Suprapubic skin (tissue), 4 donors: ENCODE measurements at regions not wholly inside any gene's neighbourhood (a gene's known extent, or its start where the extent isn't known, plus 50 kb on each side); places are given as distances from the start of the nearest gene placed in this dataset.

ENCODE experiments used
- DNase-seq, 2 donors: peaks; one replicate each; pipeline ENCODE4 v3.0.0-alpha.2; 2019; ENCODE audit warnings: low spot score in 2 of 2
- H3K27ac ChIP-seq: fragments of 200-600 bp; sonication (generic); one replicate; pipeline ENCODE4 v1.5.1; 2019
- H3K27me3 ChIP-seq: fragments of 200-600 bp; sonication (generic); one replicate; pipeline ENCODE4 v1.5.1; 2019
- H3K36me3 ChIP-seq: fragments of 200-600 bp; sonication (generic); one replicate; pipeline ENCODE4 v1.5.1; 2019
- H3K4me1 ChIP-seq: fragments of 200-600 bp; sonication (generic); one replicate; pipeline ENCODE4 v1.5.1; 2019
- H3K4me3 ChIP-seq: fragments of 200-600 bp; sonication (generic); one replicate; pipeline ENCODE4 v1.5.1; 2019; ENCODE audit warnings: mild to moderate bottlenecking
- H3K9me3 ChIP-seq: fragments of 200-600 bp; sonication (generic); one replicate; pipeline ENCODE4 v1.5.1; 2019
- EP300 ChIP-seq: sonication (generic); formaldehyde crosslinking; IDR thresholded peaks from one replicate; pipeline ENCODE4 v1.6.1; 2017; ENCODE audit warnings: antibody characterized with exemption
- POLR2A ChIP-seq, 2 donors: fragments of 450-650 bp; IDR thresholded peaks; one replicate each; pipeline ENCODE4 v1.6.1; 2017; ENCODE audit warnings: antibody characterized with exemption in 2 of 2, mild to moderate bottlenecking in 2 of 2, moderate library complexity in 2 of 2
- POLR2AphosphoS5 ChIP-seq, 3 donors: sonication (generic); formaldehyde crosslinking; IDR thresholded peaks; one replicate each; pipeline ENCODE4 v1.6.1; 2017; ENCODE audit warnings: antibody characterized with exemption in 3 of 3
- WGBS: methylation state at CpG from one replicate; pipeline ENCODE4 v1.1.5; 2018; 5-methylcytosine and 5-hydroxymethylcytosine counted together
- TF ChIP-seq, protein P1 (sequence below), 2 donors: fragments of 200-600 bp in 1 of 2; fragments of 450-650 bp in 1 of 2; sonication (generic) in 1 of 2; IDR thresholded peaks; one replicate each; pipeline ENCODE4 v1.5.1; 2016 to 2019; ENCODE audit warnings: antibody characterized with exemption in 2 of 2, mild to moderate bottlenecking in 1 of 2, moderate library complexity in 1 of 2

- no peak for TF ChIP-seq POLR2AphosphoS5 (IDR thresholded peaks at IDR 0.05)
- TF ChIP-seq EP300 = no peak
- no peak for DNase-seq
- no peaks in the 10 kb centered on the region for H3K27me3 ChIP-seq
- peaks cover 4% of the 10 kb centered on the region for H3K4me1 ChIP-seq
- H3K9me3 ChIP-seq = no peaks in the 10 kb centered on the region
- H3K36me3 ChIP-seq = no peaks in the 10 kb centered on the region
- 86% methylated on average over 2 of the region's 2 CpGs for WGBS
- no peak overlapping the region for H3K27ac ChIP-seq
- no peak overlapping the region for H3K4me3 ChIP-seq
Observed at GRCh38 chr9:80945436-80945835, 743.9 kb downstream of the TLE1 start.

DNA sequence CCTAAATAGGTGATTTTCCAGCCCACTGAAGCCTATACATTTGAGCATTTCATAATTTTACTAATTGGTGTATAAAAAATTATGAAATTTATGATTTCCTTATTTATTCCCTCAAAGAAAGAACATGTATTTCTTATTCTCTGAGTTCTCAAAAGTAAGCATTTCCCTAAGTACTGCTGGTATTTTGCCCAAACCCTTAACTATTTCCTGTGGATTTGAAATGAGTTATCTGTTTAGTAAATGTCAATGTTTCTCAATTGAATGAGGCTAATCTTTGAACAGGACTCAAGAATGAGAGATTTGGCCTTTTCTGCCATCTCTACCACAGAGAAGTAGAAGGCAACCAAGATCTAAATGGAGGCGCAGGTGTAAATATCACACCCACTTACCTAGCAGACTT is 751.7 kb downstream of the TLE1 start:
- H3K36me3 ChIP-seq = no peaks in the 10 kb centered on the region
- 91% methylated on average over 1 of the region's 1 CpG for WGBS
- no peaks in the 10 kb centered on the region for H3K27me3 ChIP-seq
- no peaks in the 10 kb centered on the region for H3K9me3 ChIP-seq
- no peak overlapping the region for H3K4me3 ChIP-seq
- TF ChIP-seq EP300 (no peak), POLR2AphosphoS5 (IDR thresholded peaks at IDR 0.05) (no peak), POLR2A (IDR thresholded peaks at IDR 0.05) (no peak)
- TF ChIP-seq, protein P1, sequence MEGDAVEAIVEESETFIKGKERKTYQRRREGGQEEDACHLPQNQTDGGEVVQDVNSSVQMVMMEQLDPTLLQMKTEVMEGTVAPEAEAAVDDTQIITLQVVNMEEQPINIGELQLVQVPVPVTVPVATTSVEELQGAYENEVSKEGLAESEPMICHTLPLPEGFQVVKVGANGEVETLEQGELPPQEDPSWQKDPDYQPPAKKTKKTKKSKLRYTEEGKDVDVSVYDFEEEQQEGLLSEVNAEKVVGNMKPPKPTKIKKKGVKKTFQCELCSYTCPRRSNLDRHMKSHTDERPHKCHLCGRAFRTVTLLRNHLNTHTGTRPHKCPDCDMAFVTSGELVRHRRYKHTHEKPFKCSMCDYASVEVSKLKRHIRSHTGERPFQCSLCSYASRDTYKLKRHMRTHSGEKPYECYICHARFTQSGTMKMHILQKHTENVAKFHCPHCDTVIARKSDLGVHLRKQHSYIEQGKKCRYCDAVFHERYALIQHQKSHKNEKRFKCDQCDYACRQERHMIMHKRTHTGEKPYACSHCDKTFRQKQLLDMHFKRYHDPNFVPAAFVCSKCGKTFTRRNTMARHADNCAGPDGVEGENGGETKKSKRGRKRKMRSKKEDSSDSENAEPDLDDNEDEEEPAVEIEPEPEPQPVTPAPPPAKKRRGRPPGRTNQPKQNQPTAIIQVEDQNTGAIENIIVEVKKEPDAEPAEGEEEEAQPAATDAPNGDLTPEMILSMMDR (IDR thresholded peaks at IDR 0.05) = no peak
- no peak for DNase-seq
- no peak overlapping the region for H3K27ac ChIP-seq
- H3K4me1 ChIP-seq = no peaks in the 10 kb centered on the region

DNA sequence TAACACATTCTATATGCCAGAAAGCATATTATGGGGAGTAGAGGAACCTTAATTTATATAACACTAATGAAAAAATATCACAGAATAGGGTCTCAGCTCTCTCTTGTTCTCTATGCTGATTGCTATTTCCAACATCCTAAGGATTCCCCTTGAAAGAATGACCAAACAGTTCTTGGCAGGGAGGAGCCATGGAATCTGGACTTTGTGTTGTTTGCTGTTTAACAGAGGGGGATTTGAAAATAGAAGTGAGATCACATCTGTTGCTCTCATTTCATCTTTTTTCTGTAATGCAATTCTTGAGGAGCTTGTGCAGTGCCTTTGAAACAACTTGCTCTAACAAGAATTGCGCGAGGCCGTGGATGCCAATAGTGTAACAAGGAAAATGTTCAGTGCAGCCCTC is 755.3 kb downstream of the TLE1 start:
- no peaks in the 10 kb centered on the region for H3K4me1 ChIP-seq
- no peak for TF ChIP-seq EP300
- H3K36me3 ChIP-seq = no peaks in the 10 kb centered on the region
- no peak for DNase-seq
- 78% methylated on average over 3 of the region's 3 CpGs for WGBS
- no peaks in the 10 kb centered on the region for H3K9me3 ChIP-seq
- no peak overlapping the region for H3K27ac ChIP-seq
- no peak overlapping the region for H3K4me3 ChIP-seq
- H3K27me3 ChIP-seq = no peaks in the 10 kb centered on the region

GRCh38 chr9:80932947-80933780 is 756.2 kb downstream of the TLE1 start:
- TF ChIP-seq POLR2A (IDR thresholded peaks at IDR 0.05) (no peak), POLR2AphosphoS5 (IDR thresholded peaks at IDR 0.05) (no peak), EP300 (no peak)
- TF ChIP-seq, protein P1 (IDR thresholded peaks at IDR 0.05) = no peak
- 73% methylated on average over 7 of the region's 7 CpGs for WGBS
- Histone ChIP-seq H3K9me3 (no peaks in the 10 kb centered on the region), H3K27ac (no peak overlapping the region), H3K4me3 (no peak overlapping the region), H3K4me1 (no peaks in the 10 kb centered on the region), H3K36me3 (no peaks in the 10 kb centered on the region), H3K27me3 (no peaks in the 10 kb centered on the region)
- DNase-seq = no peak

DNA sequence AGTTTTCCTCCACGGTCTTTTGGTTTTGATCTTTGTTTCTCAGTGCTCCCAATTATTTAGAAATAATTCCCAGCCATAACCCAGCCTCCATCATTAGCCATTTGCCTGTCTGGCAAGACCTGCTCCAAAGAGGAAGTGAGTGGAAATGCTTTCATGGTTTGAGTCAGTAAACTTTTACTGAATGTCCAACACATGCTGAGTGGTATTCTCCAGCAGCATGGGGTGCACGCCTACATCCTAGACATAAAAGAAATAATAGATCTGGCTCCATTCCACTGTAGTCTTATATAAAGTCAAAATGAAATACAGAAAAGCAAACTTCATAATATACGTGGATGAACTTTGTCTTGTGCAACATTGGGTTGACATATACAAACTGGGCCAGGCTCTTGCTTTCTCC is 757.2 kb downstream of the TLE1 start:
- TF ChIP-seq POLR2A (IDR thresholded peaks at IDR 0.05) (no peak), EP300 (no peak), POLR2AphosphoS5 (IDR thresholded peaks at IDR 0.05) (no peak)
- TF ChIP-seq, protein P1 (IDR thresholded peaks at IDR 0.05) = no peak
- no peak overlapping the region for H3K4me3 ChIP-seq
- no peaks in the 10 kb centered on the region for H3K4me1 ChIP-seq
- no peak for DNase-seq
- no peaks in the 10 kb centered on the region for H3K36me3 ChIP-seq
- H3K9me3 ChIP-seq = no peaks in the 10 kb centered on the region
- H3K27ac ChIP-seq = no peak overlapping the region
- 50% methylated on average over 3 of the region's 3 CpGs for WGBS
- H3K27me3 ChIP-seq = no peaks in the 10 kb centered on the region

GRCh38 chr9:80931163-80931562 is 758.2 kb downstream of the TLE1 start:
- no peaks in the 10 kb centered on the region for H3K9me3 ChIP-seq
- no peaks in the 10 kb centered on the region for H3K4me1 ChIP-seq
- H3K27me3 ChIP-seq = no peaks in the 10 kb centered on the region
- H3K36me3 ChIP-seq = no peaks in the 10 kb centered on the region
- DNase-seq = no peak
- 78% methylated on average over 3 of the region's 3 CpGs for WGBS
- H3K27ac ChIP-seq = no peak overlapping the region
- H3K4me3 ChIP-seq = no peak overlapping the region
- TF ChIP-seq POLR2A (IDR thresholded peaks at IDR 0.05) = no peak
- TF ChIP-seq, protein P1 (IDR thresholded peaks at IDR 0.05) = no peak
- no peak for TF ChIP-seq POLR2AphosphoS5 (IDR thresholded peaks at IDR 0.05)
- TF ChIP-seq EP300 = no peak
